ENCODE measurements at regions not wholly inside any gene's neighbourhood (a gene's known extent, or its start where the extent isn't known, plus 50 kb on each side); places are given as distances from the start of the nearest gene placed in this dataset.
"Not testable (repeated sequence)": the region's sequence is repeated elsewhere in the genome, so short reads cannot be mapped to it uniquely, and the experiment has no call there.

DNA sequence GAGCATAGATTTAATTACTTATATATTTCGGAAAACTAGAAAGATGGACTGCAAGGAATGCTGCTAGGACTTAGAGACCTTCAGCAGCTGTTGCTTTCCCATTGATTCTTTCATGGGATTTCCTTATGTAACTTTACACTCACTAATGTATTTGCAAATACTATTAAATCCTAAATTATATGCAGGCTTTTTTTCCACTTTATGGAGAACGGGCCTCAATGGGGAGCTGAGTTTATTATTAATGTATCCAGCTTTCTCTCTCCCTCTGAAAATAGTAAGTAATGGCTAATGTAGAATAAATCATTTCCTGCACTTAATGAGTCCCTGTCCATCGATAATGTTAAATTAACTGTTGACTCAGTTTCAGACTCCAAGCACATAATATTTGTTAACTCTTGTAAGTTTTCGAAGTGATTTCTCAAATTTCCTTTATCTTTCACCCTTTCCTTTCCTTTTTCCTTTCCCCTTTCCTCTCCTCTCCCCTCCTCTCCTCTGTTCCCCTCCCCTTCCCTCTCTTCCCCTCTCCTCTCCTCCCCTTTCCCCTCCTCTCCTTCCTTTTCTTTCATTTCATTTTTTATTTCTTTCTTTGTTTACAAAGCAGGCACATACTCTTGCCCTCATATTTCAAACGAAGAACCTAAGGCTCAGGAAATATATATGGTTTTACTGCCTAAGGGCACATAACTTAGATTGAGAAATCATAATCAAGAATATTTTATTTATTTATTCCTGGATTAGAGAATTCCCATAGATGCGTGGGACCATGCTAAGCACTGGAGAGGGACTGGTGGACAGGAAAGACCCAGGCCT is 503.6 kb downstream of the MMUT start:
- DNase-seq (ENCODE audit: low read depth) = no peak
- TF ChIP-seq, protein P1, sequence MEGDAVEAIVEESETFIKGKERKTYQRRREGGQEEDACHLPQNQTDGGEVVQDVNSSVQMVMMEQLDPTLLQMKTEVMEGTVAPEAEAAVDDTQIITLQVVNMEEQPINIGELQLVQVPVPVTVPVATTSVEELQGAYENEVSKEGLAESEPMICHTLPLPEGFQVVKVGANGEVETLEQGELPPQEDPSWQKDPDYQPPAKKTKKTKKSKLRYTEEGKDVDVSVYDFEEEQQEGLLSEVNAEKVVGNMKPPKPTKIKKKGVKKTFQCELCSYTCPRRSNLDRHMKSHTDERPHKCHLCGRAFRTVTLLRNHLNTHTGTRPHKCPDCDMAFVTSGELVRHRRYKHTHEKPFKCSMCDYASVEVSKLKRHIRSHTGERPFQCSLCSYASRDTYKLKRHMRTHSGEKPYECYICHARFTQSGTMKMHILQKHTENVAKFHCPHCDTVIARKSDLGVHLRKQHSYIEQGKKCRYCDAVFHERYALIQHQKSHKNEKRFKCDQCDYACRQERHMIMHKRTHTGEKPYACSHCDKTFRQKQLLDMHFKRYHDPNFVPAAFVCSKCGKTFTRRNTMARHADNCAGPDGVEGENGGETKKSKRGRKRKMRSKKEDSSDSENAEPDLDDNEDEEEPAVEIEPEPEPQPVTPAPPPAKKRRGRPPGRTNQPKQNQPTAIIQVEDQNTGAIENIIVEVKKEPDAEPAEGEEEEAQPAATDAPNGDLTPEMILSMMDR (IDR thresholded peaks at IDR 0.05; ENCODE audit: low read depth, low read length) = no peak
- TF ChIP-seq MYC (IDR thresholded peaks at IDR 0.05; ENCODE audit: low read depth, low read length) (no peak), MAX (IDR thresholded peaks at IDR 0.05; ENCODE audit: low read depth, low read length) (no peak), POLR2A (IDR thresholded peaks at IDR 0.05; ENCODE audit: extremely low read depth, insufficient read length) (no peak)
- H3K4me3 ChIP-seq (ENCODE audit: low read depth, low read length) = no peak overlapping the region

GRCh38 chr6:48957781-48958180 is 505.3 kb downstream of the MMUT start:
- H3K4me3 ChIP-seq (ENCODE audit: low read depth, low read length) = no peak overlapping the region
- TF ChIP-seq MYC (IDR thresholded peaks at IDR 0.05; ENCODE audit: low read depth, low read length) = no peak
- no peak for TF ChIP-seq POLR2A (IDR thresholded peaks at IDR 0.05; ENCODE audit: extremely low read depth, insufficient read length)
- DNase-seq (ENCODE audit: low read depth) = peak; percentile 8

- no peak for DNase-seq (ENCODE audit: low read depth)
- TF ChIP-seq MAX (IDR thresholded peaks at IDR 0.05; ENCODE audit: low read depth, low read length) (no peak), POLR2A (IDR thresholded peaks at IDR 0.05; ENCODE audit: extremely low read depth, insufficient read length) (no peak), MYC (IDR thresholded peaks at IDR 0.05; ENCODE audit: low read depth, low read length) (no peak)
- TF ChIP-seq, protein P1 (IDR thresholded peaks at IDR 0.05; ENCODE audit: low read depth, low read length) = no peak
- no peak overlapping the region for H3K4me3 ChIP-seq (ENCODE audit: low read depth, low read length)
Observed at GRCh38 chr6:48951917-48952316, 511.1 kb downstream of the MMUT start.

DNA sequence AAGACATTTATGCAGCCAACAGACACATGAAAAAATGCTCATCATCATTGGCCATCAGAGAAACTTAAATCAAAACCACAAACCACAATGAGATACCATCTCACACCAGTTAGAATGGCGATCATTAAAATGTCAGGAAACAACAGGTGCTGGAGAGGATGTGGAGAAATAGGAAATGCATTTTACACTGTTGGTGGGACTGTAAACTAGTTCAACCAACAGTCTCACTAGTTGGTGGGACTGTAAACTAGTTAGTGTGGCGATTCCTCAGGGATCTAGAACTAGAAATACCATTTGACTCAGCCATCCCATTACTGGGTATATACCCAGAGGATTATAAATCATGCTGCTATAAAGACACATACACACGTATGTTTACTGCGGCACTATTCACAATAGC is 518.8 kb downstream of the MMUT start:
- peak; percentile 8 for DNase-seq (ENCODE audit: low read depth)
- H3K4me3 ChIP-seq (ENCODE audit: low read depth, low read length) = not testable (repeated sequence)

GRCh38 chr6:48933136-48933535 is 529.9 kb downstream of the MMUT start:
- TF ChIP-seq, protein P1 (IDR thresholded peaks at IDR 0.05; ENCODE audit: low read depth, low read length) = no peak
- no peak for TF ChIP-seq POLR2A (IDR thresholded peaks at IDR 0.05; ENCODE audit: extremely low read depth, insufficient read length)
- TF ChIP-seq MYC (IDR thresholded peaks at IDR 0.05; ENCODE audit: low read depth, low read length) = no peak
- no peak for TF ChIP-seq MAX (IDR thresholded peaks at IDR 0.05; ENCODE audit: low read depth, low read length)
- no peak for DNase-seq (ENCODE audit: low read depth)

GRCh38 chr6:48928937-48929336 is 534.1 kb downstream of the MMUT start:
- TF ChIP-seq, protein P1 (IDR thresholded peaks at IDR 0.05; ENCODE audit: low read depth, low read length) = no peak
- no peak for TF ChIP-seq MYC (IDR thresholded peaks at IDR 0.05; ENCODE audit: low read depth, low read length)
- no peak for TF ChIP-seq MAX (IDR thresholded peaks at IDR 0.05; ENCODE audit: low read depth, low read length)
- TF ChIP-seq POLR2A (IDR thresholded peaks at IDR 0.05; ENCODE audit: extremely low read depth, insufficient read length) = no peak
- no peak overlapping the region for H3K4me3 ChIP-seq (ENCODE audit: low read depth, low read length)
- DNase-seq (ENCODE audit: low read depth) = no peak

More at GRCh38 chr6:48933136-48933535, 529.9 kb downstream of the MMUT start:
- no peak overlapping the region for H3K4me3 ChIP-seq (ENCODE audit: low read depth, low read length)

DNA sequence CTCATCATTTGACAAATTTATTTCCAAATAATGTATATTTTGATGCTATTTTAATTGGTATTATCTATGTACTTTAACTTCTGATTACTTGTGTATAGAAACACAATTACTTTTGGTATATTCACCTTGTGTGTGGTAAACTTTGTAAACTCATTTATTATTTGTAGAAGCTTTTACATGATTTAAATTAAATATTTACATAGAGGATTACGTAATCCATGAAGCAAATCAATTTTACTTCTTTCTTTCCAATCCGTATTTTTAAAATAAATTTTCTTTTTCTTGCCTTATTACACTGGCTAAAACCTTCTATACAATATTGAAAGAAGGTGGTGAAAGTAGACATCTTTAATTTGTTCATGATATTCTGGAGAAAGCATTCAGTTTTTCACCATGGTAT is 540.2 kb downstream of the MMUT start:
- TF ChIP-seq POLR2A (IDR thresholded peaks at IDR 0.05; ENCODE audit: extremely low read depth, insufficient read length) (no peak), MAX (IDR thresholded peaks at IDR 0.05; ENCODE audit: low read depth, low read length) (no peak), MYC (IDR thresholded peaks at IDR 0.05; ENCODE audit: low read depth, low read length) (no peak)
- TF ChIP-seq, protein P1 (IDR thresholded peaks at IDR 0.05; ENCODE audit: low read depth, low read length) = no peak
- H3K4me3 ChIP-seq (ENCODE audit: low read depth, low read length) = no peak overlapping the region
- DNase-seq (ENCODE audit: low read depth) = no peak

All from NB4 (cell line).